ENCODE measurements at regions not wholly inside any gene's neighbourhood (a gene's known extent, or its start where the extent isn't known, plus 50 kb on each side); places are given as distances from the start of the nearest gene placed in this dataset.

DNA sequence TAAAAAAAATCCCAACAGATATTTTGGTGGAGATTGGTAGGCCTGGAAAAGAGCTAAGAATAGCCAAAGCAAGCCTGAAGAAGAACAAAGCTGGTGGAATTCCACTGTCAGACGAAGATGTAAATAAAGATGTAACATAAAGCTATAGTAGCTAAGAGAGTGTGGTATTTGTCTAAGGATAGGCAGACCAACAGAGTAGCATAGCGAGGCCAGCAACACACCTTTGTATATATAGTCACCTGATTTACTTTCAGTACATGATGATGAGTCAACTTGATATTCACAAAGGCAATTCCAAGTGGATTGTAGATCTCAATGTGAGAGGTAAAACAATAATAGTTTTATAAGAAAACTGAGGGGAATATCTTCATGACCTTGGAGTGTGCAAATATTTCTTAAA lies 53.6 kb upstream of the SYN2 start:
- DNase-seq, result no peak
- no peak overlapping the region for H3K27ac Mint-ChIP-seq
- TF ChIP-seq, protein P1, sequence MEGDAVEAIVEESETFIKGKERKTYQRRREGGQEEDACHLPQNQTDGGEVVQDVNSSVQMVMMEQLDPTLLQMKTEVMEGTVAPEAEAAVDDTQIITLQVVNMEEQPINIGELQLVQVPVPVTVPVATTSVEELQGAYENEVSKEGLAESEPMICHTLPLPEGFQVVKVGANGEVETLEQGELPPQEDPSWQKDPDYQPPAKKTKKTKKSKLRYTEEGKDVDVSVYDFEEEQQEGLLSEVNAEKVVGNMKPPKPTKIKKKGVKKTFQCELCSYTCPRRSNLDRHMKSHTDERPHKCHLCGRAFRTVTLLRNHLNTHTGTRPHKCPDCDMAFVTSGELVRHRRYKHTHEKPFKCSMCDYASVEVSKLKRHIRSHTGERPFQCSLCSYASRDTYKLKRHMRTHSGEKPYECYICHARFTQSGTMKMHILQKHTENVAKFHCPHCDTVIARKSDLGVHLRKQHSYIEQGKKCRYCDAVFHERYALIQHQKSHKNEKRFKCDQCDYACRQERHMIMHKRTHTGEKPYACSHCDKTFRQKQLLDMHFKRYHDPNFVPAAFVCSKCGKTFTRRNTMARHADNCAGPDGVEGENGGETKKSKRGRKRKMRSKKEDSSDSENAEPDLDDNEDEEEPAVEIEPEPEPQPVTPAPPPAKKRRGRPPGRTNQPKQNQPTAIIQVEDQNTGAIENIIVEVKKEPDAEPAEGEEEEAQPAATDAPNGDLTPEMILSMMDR (conservative IDR thresholded peaks at IDR 0.05), result no peak
- H3K4me1 Mint-ChIP-seq, result no peaks in the 10 kb centered on the region
- H3K4me3 Mint-ChIP-seq, result no peak overlapping the region
- H3K36me3 ChIP-seq (ENCODE audit: control insufficient read depth, insufficient read depth, low read length), result no peaks in the 10 kb centered on the region
- H3K4me1 ChIP-seq (ENCODE audit: control insufficient read depth, insufficient read depth, low read length), result no peaks in the 10 kb centered on the region
- no peak overlapping the region for H3K27ac ChIP-seq (ENCODE audit: low read depth, low read length)
- H3K36me3 Mint-ChIP-seq (ENCODE audit: low read depth), result no peaks in the 10 kb centered on the region
- WGBS, 2 experiments (ENCODE audit: insufficient coverage in 1 of 2, insufficient read length in 1 of 2), result 67 to 95% methylated on average over 1 to 2 of the region's 2 CpGs
- H3K9me3 Mint-ChIP-seq, result no peaks in the 10 kb centered on the region
- no peaks in the 10 kb centered on the region for H3K9me3 ChIP-seq (ENCODE audit: control insufficient read depth, low read length)
- peaks cover 5% of the 10 kb centered on the region for H3K27me3 Mint-ChIP-seq (ENCODE audit: insufficient read depth)
- no peak overlapping the region for H3K9ac ChIP-seq (ENCODE audit: extremely low read depth, low read length, poor library complexity, severe bottlenecking)
- no peaks in the 10 kb centered on the region for H3K27me3 ChIP-seq (ENCODE audit: control insufficient read depth, insufficient read depth, low read length, poor library complexity, severe bottlenecking)
- no peak overlapping the region for H3K4me3 ChIP-seq (ENCODE audit: low read length)

DNA sequence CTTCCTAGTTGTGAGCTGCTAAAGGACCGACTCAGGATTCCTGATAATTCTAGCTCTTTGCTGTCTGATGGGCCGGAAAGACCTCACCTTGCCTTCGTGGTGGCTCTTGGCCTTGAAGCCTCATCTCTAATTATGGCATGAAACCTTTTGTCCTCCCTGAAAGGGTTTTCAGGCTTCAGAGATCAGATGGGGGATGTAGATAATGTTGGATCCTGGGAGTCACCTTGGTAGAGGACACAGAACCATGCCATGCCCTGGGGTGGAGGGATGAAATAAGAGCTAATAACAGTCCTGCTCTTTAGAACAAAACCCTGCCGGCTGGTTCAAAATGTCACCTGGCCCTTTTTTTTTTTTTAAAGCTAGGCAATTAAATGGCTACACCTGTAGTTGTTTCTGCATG lies 50.8 kb upstream of the SYN2 start:
- WGBS, 2 experiments (ENCODE audit: insufficient coverage in 1 of 2, insufficient read length in 1 of 2), result 88 to 91% methylated on average over 4 of the region's 4 CpGs
- Histone ChIP-seq H3K4me1 (ENCODE audit: control insufficient read depth, insufficient read depth, low read length) (no peaks in the 10 kb centered on the region), H3K9ac (ENCODE audit: extremely low read depth, low read length, poor library complexity, severe bottlenecking) (no peak overlapping the region), H3K36me3 (ENCODE audit: control insufficient read depth, insufficient read depth, low read length) (no peaks in the 10 kb centered on the region), H3K27ac (ENCODE audit: low read depth, low read length) (no peak overlapping the region), H3K9me3 (ENCODE audit: control insufficient read depth, low read length) (no peaks in the 10 kb centered on the region), H3K27me3 (ENCODE audit: control insufficient read depth, insufficient read depth, low read length, poor library complexity, severe bottlenecking) (no peaks in the 10 kb centered on the region), H3K4me3 (ENCODE audit: low read length) (no peak overlapping the region)
- no peaks in the 10 kb centered on the region for H3K9me3 Mint-ChIP-seq
- no peak for DNase-seq
- H3K4me1 Mint-ChIP-seq, result no peaks in the 10 kb centered on the region
- H3K36me3 Mint-ChIP-seq (ENCODE audit: low read depth), result no peaks in the 10 kb centered on the region
- TF ChIP-seq, protein P1 (conservative IDR thresholded peaks at IDR 0.05), result no peak
- H3K27ac Mint-ChIP-seq, result no peak overlapping the region
- no peak overlapping the region for H3K4me3 Mint-ChIP-seq
- H3K27me3 Mint-ChIP-seq (ENCODE audit: insufficient read depth), result peaks cover 3% of the 10 kb centered on the region

DNA sequence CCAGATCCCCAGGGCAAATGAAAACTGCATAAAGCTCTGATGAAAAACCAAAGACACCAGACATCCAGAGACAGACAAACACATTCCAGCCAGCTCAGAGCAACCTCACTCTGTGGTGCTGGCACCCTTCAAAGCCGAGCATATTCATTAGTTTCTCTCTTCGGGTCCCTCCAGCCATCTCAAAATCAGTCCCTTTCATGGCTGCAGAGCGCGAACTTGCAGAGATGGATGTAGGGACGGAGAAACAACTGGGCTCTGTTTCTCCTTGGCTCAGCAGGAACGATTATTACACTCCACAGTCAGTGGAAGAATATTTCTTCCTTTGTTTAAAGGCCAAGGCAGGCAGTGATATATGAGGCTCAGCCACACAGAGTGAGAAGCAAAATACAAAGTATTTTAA lies 50.4 kb upstream of the SYN2 start:
- no peaks in the 10 kb centered on the region for H3K4me1 Mint-ChIP-seq
- H3K36me3 Mint-ChIP-seq (ENCODE audit: low read depth), result no peaks in the 10 kb centered on the region
- H3K9me3 Mint-ChIP-seq, result no peaks in the 10 kb centered on the region
- H3K4me1 ChIP-seq (ENCODE audit: control insufficient read depth, insufficient read depth, low read length), result no peaks in the 10 kb centered on the region
- H3K4me3 Mint-ChIP-seq, result no peak overlapping the region
- TF ChIP-seq, protein P1 (conservative IDR thresholded peaks at IDR 0.05), result no peak
- H3K36me3 ChIP-seq (ENCODE audit: control insufficient read depth, insufficient read depth, low read length), result no peaks in the 10 kb centered on the region
- H3K9ac ChIP-seq (ENCODE audit: extremely low read depth, low read length, poor library complexity, severe bottlenecking), result no peak overlapping the region
- H3K27ac ChIP-seq (ENCODE audit: low read depth, low read length), result no peak overlapping the region
- no peak for DNase-seq
- WGBS, 2 experiments (ENCODE audit: insufficient coverage in 1 of 2, insufficient read length in 1 of 2), result 88 to 97% methylated on average over 4 to 6 of the region's 6 CpGs
- H3K27me3 Mint-ChIP-seq (ENCODE audit: insufficient read depth), result peaks cover 3% of the 10 kb centered on the region
- H3K27ac Mint-ChIP-seq, result no peak overlapping the region
- no peaks in the 10 kb centered on the region for H3K27me3 ChIP-seq (ENCODE audit: control insufficient read depth, insufficient read depth, low read length, poor library complexity, severe bottlenecking)
- no peak overlapping the region for H3K4me3 ChIP-seq (ENCODE audit: low read length)
- H3K9me3 ChIP-seq (ENCODE audit: control insufficient read depth, low read length), result no peaks in the 10 kb centered on the region
